T-helper 2 cell (primary cell): ENCODE measurements at regions not wholly inside any gene's neighbourhood (a gene's known extent, or its start where the extent isn't known, plus 50 kb on each side); places are given as distances from the start of the nearest gene placed in this dataset.

Source experiments
- DNase-seq, 5 experiments: peaks; one replicate each; pipeline versions ENCODE4 v3.0.0 to v3.0.0-alpha.2; 2012 to 2022

DNA sequence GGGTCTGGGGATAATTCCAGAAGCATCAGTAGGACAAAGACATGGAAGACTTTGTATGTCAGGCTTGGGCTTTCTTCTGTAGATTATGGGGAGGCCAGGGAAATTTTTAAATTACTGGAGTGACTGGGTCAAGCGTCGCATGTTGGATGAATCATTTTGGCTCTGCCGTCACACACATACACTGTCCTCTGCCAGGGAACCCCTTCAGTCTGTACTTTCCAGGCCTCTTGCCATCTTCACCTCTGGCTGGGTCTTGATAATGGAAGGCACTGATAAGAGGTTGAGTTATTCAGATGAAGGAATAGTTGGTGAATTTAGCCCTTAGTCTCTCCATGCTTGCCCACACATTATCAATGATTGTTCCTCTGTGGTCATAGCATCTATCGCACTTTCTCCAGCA lies 895.1 kb upstream of the CELF4 start:
- no peak for DNase-seq

- no peak for DNase-seq
Measured at GRCh38 chr18:38459131-38459994, 893.8 kb upstream of the CELF4 start.

GRCh38 chr18:38458698-38459097 lies 893.1 kb upstream of the CELF4 start:
- DNase-seq = no peak

- no peak for DNase-seq
Measured at GRCh38 chr18:38456253-38456652, 890.7 kb upstream of the CELF4 start.

GRCh38 chr18:38454764-38455469 lies 889.3 kb upstream of the CELF4 start:
- no peak for DNase-seq

GRCh38 chr18:38453880-38454279 lies 888.3 kb upstream of the CELF4 start:
- DNase-seq = no peak

GRCh38 chr18:38450876-38451275 lies 885.3 kb upstream of the CELF4 start:
- no peak for DNase-seq

GRCh38 chr18:38445804-38446145 lies 880.2 kb upstream of the CELF4 start:
- DNase-seq = no peak

DNA sequence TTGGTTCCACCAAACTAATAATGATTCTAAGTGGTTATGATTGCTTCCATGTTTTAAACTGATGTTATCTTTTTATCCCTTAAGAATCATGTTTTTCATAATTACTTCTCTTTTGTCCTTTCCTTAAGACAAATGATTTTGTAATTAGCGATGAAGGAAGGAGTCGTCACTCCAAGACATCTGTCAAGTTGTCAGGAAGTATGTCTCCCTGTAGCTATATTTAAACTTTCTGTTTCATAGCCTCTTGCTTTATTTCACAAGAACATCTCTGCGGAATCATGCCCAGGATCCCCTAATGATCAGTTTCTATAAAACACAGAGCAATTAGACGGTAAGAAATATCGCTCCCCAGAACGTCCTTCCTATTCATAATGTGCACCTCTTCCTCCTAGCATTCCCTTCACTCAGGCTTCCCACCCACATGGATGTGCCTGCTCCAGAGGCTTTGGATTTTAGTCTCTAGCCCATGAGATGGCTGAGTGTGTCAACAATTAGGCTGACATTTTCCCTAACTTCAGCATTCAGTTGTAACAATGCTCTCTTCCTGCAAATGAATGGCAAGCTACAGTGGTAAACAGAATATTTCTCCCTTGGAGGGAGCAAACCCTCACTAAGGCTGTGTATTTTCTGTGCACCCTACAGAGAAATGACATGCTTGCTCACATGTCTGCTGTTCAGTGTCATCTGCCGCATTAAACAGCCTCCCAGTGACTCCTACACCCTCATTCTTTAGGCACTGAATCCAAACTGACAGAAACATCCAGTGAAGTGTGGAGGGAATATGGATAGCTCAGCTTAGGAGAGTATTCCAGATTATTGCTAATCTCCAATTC lies 879.6 kb upstream of the CELF4 start:
- DNase-seq = no peak

DNA sequence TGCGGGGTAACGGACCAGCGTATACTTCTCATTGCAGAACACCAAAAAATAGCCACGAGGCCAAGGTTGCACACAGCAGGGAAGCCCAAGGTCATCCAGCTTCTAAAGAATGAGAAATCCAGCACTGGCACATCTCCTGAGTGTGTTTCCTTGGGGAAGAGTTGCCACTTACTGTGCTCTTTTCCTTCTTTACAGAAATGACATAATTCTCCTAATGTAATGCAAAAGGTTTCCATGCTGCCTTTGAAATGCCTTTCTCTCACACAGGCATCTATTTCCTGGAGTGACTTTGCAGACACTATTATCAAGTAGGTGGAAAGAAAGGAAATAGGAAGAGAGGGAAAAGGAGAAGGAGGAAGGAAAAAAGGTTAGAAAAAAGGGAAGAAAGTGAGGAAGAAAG lies 862.1 kb upstream of the CELF4 start:
- DNase-seq = no peak

GRCh38 chr18:38427234-38427633 lies 861.6 kb upstream of the CELF4 start:
- DNase-seq = no peak

DNA sequence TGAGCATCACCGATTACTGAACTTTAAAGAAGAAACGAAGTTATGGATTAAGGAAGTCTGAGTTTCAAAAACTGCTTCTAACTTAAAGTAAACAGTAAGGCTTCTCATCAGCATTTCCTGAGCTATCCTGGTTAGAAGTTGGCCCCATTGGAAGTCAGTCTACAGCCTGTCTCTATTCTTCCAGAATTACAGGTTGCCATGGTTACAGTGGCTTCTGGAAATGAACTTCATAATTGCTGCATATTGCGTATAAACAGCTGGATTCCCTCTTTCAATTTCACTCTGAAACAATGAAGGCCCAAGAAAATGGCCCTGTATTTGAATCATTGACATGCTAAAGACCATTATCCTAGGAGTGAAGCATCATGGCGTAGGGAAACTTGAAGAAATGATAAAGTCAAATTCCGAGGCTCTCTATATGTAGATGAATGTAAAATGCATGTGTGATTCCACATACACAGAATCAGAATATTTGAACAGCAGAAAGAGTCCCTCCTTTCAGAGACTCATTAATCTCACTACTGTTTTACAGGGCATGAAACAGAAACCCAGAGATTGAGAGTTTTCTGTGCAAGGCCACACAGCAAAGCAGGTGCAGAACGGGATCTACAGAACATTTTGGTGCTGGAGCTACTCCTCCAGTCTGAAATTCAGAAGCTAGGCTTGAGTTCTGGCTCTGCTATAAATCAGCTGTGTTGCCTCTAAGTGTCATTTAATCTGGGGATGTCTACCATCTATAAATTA lies 856.4 kb upstream of the CELF4 start:
- no peak for DNase-seq

GRCh38 chr18:38421021-38421420 lies 855.4 kb upstream of the CELF4 start:
- no peak for DNase-seq

DNA sequence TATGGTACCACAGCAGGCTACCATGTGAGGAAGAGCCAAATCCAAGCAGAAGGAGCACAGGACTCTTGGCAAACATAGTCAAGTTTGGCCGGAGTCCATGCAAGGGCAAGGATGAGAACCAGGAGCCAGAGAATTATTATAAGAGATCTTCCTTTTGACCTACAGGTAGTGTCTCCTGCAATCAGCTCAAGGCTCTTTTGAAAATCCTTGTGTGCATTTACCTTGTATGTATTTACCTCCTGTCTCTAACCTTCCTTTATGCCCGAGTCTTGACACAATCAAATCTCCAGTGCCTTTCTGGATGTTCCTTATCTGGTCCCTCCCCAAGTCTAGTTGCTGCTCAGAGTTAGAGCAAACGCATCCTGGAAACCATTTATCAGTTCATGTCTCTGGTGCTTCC lies 855.0 kb upstream of the CELF4 start:
- no peak for DNase-seq

DNA sequence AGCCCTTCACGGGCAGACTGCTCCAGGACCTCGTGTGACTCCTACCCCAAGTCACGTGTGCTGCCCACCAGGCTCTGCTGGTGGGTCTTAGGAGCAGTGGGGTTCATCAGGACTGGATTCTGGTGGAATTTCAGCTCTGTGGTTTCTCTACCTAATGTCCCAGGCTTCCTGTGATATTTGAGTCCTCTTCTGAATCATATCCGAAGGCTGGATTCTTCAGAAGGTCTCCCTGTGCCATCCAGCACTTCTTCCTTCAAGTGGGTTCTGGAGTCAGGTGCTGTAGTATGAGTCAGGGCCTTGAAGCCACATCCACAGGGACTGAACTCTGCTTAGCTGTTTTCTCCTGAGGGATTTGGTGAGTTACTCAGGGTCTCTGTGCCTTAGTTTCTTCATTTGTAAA lies 850.2 kb upstream of the CELF4 start:
- DNase-seq = no peak

- DNase-seq = no peak
Measured at GRCh38 chr18:38413193-38413592, 847.6 kb upstream of the CELF4 start.

- DNase-seq = no peak
Measured at GRCh38 chr18:38406607-38407006, 841.0 kb upstream of the CELF4 start.

GRCh38 chr18:38402509-38402908 lies 836.9 kb upstream of the CELF4 start:
- no peak for DNase-seq

DNA sequence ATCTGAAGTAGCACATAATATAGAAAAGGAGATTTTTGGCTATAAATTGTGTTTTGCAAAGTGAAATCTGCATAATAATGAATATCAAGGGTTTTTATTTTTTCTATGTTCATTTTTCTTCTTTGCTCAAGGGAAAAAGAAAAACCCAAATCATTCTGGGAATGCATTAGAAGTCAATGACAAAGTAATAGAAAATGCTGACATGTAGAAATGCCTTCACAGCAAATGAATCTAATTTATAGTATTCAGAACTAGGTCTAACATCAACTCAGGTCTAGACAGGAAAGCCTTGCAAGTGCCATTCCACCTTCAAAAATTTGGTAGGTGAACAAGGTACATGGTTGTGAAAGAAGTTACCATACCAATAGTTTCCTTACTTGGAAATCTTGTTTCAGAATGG lies 831.5 kb upstream of the CELF4 start:
- no peak for DNase-seq

DNA sequence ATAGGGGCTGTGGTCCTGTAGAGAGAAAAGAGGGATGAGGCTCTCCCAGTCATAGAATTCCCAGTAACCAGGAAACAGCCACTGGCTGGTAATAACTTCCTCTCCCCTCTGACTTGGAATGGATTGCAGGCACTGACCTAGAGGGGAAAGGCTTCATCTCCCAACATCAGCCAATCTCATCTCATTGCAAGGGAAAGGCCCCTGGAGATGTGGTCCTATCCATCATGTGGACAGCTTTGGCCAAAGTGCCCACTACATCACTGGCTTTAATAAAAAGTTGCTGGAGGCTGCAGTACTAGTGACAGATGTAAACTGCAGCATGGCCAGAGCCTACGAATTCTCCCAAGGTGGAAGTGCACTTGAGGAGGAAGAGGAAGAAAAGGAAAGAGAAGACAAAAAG lies 820.5 kb upstream of the CELF4 start:
- DNase-seq = no peak

DNA sequence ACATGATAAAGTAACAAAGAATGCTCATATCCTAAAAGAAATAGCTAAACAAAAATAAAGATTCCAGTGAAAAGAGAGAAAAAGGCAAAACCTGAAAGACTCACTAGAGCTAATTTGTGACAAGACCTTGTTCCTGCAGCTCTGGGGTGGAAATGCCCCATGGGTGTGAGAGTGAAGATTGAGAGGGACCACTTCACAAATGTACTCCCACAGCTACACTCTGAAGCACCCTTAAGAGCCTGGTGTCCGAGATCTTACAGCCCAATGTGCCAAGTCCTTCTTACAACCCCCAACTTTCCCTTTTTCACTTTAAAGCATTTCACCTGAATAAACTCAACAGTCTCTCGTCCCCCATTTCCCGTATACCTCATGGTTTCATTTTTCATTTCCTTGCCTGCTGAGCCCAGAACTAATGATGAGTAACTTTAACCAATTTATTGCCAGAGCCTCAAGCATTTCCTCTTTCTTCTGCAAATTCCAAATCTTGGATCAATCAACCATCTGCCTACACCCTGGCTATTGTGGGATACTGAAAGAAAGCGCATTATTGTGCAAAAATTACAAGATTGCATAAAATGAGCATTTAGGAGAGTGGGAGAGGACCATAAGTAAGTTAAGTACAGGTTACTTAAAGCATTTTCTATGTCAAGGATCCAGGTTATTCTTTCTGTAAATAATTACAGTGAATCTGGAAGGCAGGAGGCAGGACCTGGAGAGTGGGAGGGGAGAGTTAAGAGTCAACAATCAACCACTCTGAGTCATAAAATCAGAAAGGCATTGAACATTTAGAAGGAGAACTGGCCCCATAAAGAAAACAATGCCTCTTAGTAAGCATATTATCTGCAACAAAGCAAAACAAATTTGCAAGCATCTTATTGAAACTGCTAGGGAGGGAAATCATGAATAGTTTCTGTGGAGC lies 804.4 kb upstream of the CELF4 start:
- DNase-seq = no peak

GRCh38 chr18:38368886-38369285 lies 803.3 kb upstream of the CELF4 start:
- no peak for DNase-seq
